Left colon (tissue), 2 donors: ENCODE measurements at regions not wholly inside any gene's neighbourhood (a gene's known extent, or its start where the extent isn't known, plus 50 kb on each side); places are given as distances from the start of the nearest gene placed in this dataset.

Experiments
- ATAC-seq: fragments of 200-7000 bp; cut with Tn5 transposase; one replicate; pipeline ENCODE4 v1.9.1; 2020; ENCODE audit warnings: mild to moderate bottlenecking, moderate library complexity
- DNase-seq, 2 donors: peaks; one replicate each; pipeline ENCODE4 v3.0.0-alpha.2; 2020
- intact Hi-C, 2 donors: fragments of 100-400 bp; cut with DNase I in 1 of 2; cut with micrococcal nuclease in 1 of 2; formaldehyde crosslinking; loops; one replicate each; pipeline versions ENCODE4 v1.11.2 to v1.14.0; 2022; cut with DNase I, micrococcal nuclease
- donor health status: DM: no; HTN: no; CAD: no.
- donor health status: DM: yes; HTN: yes; CAD: no.

DNA sequence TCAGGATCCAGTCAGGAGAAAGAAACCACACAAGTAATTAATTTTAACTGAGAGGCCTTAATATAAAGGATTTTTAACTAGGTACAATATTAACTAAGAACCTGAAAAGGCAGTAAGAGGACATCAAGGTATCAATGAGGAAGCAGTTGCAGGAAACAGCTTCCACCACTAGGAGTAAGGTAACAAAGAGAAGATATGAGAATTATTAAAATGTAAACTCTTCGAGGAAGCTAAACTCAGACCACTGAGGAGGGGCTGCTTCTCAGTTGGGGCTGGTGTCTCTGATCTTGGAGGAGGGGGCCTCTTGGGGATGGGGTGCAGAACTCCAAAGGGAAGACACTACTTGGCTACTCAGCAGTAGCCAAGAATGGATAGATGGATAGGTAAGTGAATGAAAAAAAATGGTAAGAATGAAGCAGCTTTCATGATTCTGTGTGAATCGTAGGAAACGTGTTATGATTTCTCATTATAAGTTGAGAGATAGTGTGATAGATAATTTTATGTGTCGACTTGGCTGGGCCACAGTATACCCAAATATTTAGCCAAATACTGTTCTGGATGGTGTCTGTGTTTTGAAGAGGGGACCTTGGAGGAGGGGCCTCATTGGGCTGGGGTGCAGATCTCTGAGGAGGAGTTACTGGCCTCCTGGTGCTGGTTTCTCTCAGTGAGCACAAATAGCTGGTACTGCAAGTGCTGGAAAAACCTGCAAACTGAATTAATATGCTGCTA lies 547.7 kb upstream of the LRRTM1 start:
- ATAC-seq: no peak
- intact Hi-C loops: no loop called here

GRCh38 chr2:80830891-80831290 lies 526.3 kb upstream of the LRRTM1 start:
- ATAC-seq (no peak), DNase-seq (no peak)
- intact Hi-C loops: no loop called here

More for the DNA sequence above, 547.7 kb upstream of the LRRTM1 start:
- no peak for DNase-seq

DNA sequence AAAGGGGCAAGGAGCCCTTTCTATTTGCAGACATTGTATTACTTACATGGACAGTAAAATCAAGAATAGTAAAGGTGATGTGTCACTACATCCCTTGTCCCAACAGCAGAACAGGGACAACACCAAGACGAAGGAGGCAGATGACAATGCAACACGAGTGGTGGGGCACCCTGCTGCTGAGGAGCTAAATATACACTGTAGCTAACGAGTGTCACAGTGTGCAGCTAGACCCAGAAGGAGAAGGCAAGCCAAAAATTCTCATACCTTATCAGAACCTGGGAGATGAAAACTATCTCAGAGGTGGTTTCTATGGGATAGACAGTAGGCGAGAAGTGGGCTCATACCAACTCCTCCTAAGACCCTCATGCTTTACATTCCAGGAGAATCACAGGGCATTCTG lies 518.4 kb upstream of the LRRTM1 start:
- DNase-seq: no peak
- ATAC-seq: no peak
- intact Hi-C loops: no loop called here

- no peak for DNase-seq
- intact Hi-C loops: no loop called here
- ATAC-seq: no peak
Measured at GRCh38 chr2:80815259-80815658, 510.7 kb upstream of the LRRTM1 start.

DNA sequence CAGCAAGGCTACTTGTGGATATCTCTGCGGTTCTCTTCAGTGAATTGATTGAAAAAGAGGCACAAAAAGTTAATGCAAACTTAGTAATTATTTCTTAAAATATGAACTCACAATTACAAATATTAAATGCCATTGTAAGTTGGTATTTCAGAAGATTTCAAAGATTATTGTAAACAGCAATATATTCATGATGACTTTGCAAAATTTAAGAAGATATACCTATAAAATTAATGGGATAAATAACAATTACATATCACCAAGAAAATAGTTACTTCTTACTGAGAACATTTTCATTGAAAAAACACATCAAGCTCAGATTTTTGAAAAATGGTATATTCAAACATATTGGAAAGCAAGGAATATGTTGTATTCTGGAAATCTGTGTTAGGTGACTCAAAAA lies 482.0 kb upstream of the LRRTM1 start:
- no peak for DNase-seq
- no peak for ATAC-seq
- intact Hi-C loops: no loop called here

DNA sequence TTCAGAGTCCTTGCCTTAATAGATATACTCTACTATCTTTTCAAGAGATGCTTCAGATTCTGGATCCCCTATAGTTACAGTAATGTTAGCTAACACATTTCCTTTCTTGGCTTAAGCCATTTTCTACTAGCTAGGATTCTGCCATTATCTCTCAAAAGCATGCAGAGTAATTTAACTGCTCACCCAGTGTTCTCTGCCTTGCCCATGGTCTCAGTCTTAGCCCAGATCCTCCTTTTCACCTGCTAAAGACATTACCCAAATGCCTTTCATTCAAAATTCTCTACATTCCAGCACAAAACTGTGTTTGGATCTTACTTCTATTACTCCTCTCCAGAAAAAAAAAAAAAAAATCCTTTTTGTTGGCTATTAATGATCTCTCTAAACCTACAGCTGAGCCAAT lies 474.2 kb upstream of the LRRTM1 start:
- intact Hi-C loops: no loop called here
- ATAC-seq (no peak), DNase-seq (no peak)

DNA sequence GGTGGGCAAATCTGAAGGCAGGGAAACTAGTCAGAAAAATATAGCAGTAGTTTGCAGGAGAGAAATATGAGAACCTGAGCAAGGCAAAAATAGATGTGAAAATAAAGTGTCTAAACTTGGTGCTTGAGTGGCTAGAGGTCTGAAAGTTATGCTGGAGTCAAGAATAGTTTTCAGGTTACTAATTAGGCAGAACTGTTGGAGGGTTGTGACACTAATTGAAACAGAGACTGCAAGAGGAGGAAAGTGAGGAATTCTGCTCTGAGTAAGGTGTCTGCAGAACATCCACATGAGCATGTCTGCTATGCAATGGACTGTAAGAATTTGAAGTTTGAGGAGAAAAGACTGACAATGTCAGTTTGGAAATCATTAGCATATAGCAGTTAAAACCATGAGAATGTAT lies 444.0 kb upstream of the LRRTM1 start:
- DNase-seq: no peak
- intact Hi-C loops: no loop called here
- no peak for ATAC-seq

- intact Hi-C loops: no loop called here
- no peak for DNase-seq
- ATAC-seq: no peak
Measured at GRCh38 chr2:80737047-80737446, 432.5 kb upstream of the LRRTM1 start.

DNA sequence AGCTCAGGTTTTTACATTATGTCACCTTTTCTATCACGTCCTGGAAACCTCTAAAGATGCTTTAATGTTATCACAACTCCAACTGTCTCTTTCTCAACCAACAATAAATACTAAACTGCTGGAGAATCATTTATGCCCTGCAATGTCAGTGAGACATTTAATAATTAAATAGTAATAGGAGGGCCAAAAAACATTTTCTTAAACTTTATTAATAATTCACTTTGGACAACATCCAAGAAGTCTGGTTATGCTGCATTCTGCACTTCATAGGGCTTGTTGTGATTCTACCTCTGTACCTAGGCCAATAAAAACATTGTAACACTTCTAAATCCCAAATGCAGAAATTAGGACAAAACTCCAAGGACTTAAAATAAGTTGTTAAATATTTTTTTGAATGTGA lies 420.4 kb upstream of the LRRTM1 start:
- DNase-seq (no peak), ATAC-seq (no peak)
- intact Hi-C loops: no loop called here

DNA sequence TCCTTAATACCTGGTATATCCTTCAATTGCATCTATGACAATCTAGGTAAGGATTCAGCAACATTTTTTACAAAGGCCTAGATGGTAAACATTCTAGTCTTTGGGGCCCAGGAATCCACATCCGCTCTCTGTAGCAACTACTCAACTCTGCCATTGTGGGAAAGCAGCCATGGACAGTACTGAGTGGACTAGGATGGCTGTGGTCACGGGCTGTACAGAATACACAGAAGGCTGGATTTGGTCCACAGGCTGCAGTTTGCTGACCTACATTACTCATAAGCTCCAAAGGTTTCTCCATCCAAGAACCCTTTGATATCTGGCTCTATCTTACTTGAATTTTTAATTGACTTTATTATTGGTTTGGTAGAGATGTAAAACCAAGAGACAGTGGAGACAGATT lies 418.3 kb upstream of the LRRTM1 start:
- DNase-seq: no peak
- ATAC-seq: no peak
- intact Hi-C loops: no loop called here

DNA sequence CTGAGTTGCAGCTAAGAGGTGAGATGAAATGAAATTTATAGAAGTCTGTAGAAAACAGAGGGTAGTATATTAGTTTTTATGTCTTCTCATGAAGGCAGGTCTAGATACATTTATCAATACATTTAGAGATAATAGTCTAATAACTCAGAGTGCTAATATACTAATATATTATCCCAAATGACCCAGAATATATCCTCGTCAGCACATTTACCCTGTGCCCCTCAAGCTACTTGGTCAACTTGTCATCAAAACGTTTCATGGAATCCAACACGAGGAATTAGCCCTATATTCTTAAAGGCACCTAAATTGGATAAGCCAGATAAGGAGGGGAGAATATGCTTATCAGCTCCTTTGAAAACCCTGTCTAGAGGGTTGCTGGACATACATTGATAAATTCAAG lies 415.1 kb upstream of the LRRTM1 start:
- no peak for ATAC-seq
- no peak for DNase-seq
- intact Hi-C loops: no loop called here

DNA sequence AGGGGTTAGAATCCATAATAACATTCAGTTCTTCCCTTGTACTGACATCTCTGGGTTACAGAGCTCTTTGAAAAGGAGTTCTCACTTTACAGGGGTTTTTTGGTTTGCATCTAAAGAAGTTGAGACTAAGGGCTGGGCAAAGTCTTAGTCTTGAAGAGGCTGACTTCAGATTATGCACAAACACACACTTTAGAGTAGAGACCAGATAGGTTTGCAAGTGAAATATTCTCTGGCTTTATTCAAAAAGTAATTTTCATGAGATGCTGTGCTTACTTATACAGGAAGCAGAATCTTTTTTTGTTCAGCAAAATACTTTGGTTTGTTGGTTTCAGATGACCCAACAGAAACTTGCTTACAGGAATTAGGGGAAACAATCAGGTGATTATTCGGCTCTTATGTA lies 410.9 kb upstream of the LRRTM1 start:
- intact Hi-C loops: no loop called here
- no peak for DNase-seq
- no peak for ATAC-seq

DNA sequence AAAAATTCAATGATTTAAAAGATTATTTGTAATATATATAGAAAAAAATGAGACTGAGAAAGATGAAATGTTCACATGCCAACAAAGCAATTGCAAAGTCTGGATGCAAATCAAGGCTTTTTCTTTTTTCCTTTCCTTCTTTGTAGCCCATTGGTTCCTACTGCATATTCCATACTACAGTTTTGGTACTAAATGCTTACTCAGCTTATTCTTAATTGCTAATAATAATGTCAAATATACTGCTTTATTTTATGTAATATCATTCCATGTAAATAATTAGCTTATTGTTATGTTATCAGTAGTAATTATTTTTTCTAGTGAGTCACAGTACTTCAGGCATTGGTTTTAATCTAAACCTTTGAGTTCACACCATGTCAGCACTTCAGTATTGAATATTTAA lies 407.4 kb upstream of the LRRTM1 start:
- ATAC-seq (no peak), DNase-seq (no peak)
- intact Hi-C loops: no loop called here

DNA sequence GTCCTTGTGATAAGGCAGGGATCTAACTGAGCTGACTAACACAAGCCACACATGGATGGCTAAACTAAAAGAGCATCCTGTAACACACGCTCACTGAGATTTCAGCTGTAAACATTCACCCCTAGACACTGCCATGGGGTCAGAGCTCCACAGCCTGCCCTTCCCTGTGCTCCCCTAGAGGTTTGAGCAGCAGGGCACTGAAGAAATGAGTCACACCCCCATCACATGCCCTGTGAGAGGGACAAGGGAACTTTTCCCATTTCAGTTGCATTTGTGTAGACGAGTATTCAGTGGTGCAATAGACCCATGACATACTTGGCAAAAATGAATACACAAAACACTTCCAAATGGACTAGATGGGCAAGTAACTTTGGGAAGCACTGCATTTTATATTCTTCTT lies 402.4 kb upstream of the LRRTM1 start:
- DNase-seq (no peak), ATAC-seq (no peak)
- intact Hi-C loops: no loop called here

- ATAC-seq: no peak
- no peak for DNase-seq
- intact Hi-C loops: no loop called here
Measured at GRCh38 chr2:80706541-80706940, 402.0 kb upstream of the LRRTM1 start.

DNA sequence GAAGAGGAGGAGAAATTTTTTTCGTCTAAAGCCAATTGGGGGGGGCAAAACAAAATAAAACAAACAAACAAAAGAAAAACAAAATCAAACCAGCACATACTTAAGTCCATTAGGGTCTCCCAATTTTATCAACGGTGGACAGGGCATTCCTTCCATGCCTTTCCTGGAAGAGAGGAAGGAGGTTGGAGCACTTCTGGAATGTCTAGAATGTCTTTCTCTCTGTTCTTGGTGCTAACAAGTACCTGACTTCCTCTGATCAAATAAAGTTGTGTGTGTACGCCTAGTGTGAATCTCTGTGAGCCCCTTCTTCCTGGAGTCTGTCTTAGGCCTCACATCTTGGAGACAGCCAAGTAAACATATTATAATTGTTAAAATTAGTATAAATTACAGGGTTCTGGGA lies 399.0 kb upstream of the LRRTM1 start:
- no peak for DNase-seq
- intact Hi-C loops: no loop called here
- no peak for ATAC-seq

DNA sequence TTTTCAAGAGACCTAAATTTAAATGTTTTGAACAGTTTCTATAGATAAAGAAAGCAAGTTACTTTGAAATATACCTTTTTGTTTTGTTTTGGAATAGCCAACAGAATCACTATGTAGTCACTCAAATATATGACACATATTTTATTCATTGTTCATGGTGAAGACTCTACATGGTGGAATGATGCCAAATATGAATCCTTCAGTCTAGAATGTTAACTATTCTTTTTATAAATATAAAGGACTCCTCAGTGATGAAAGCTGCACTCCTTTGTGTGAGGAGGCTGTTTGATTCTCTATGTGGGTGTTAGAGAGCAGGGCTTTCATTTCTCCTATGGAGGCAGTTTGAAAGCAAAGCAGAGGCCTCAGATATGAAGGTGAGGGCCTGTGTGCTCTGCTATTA lies 396.4 kb upstream of the LRRTM1 start:
- no peak for DNase-seq
- intact Hi-C loops: no loop called here
- ATAC-seq: no peak
